ENCODE measurements at regions not wholly inside any gene's neighbourhood (a gene's known extent, or its start where the extent isn't known, plus 50 kb on each side); places are given as distances from the start of the nearest gene placed in this dataset.
"Not testable (repeated sequence)": the region's sequence is repeated elsewhere in the genome, so short reads cannot be mapped to it uniquely, and the experiment has no call there.

DNA sequence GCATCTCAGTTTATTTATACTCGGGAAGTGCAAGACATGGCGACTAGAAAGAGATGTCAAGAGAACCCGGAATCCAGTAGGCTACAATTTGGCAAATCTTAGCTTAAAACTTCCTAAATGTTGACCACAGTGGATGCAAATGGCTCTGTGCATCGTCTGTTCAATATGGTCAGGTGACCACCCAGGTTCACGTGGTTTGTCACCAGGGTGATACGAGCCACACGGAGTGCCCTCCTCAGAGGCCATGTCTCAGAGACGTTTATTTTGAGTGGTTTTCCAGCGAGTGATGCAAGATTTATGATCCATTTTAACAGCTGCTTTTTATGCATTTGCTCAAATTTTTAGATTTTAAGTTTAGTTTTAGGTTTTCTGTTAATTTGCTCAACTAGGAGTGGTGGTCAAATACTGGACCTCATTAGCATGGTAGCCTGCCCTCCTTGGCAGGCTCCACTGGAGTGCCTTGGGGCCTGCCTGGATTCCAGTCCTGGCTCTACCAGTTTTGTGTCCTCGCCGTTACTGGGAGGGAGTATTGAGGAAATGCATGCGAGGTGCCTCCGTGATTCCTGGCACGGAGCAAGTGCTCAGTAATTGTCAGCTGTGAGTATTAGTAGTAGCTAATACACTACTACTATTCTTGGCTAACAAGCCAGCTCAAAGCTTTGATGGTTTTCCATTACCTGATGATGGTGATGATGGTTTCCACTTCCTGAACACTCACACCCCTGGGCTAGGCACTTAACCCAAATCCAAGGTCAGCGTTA lies 53.9 kb upstream of the APOD start:
- not testable (repeated sequence) for H3K9me2 ChIP-seq (replicated peaks; ENCODE audit: control insufficient read depth, low read length); H4K20me1 ChIP-seq (ENCODE audit: control insufficient read depth, insufficient read depth, low read depth, low read length); H3K79me2 ChIP-seq (ENCODE audit: control insufficient read depth, low read length); H3F3A ChIP-seq (ENCODE audit: control insufficient read depth, insufficient read depth); H3K27me3 ChIP-seq (ENCODE audit: control insufficient read depth, low read length); H3K4me1 ChIP-seq (ENCODE audit: control insufficient read depth, low read length); H3K27ac ChIP-seq (ENCODE audit: low read depth, low read length); H3K4me2 ChIP-seq (ENCODE audit: low read length); H3K4me3 ChIP-seq (ENCODE audit: low read length); H3K9me3 ChIP-seq (ENCODE audit: control insufficient read depth, insufficient read depth, low read length); H3K36me3 ChIP-seq (ENCODE audit: control insufficient read depth, low read length)

DNA sequence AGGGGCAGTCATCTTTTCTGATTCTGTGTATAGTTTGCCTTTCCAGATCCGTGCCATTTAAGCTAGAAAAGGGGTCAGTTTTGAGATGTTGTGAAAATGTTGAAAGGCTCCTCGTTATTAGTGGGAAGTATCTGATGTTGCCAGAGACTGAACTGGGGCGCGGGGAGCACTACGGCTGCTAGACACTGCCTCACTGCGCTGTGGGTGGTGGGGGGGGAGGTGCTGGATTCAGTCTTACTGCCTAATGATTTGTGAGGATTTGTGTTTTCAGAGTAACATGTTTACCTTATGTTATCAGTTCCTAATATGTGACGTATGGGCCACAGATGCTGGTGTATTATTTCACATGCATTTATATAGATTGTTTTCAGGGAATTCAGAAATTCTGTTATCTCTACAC lies 53.3 kb upstream of the APOD start:
- H3K9me3 ChIP-seq (ENCODE audit: control insufficient read depth, insufficient read depth, low read length); H3K4me1 ChIP-seq (ENCODE audit: control insufficient read depth, low read length); H4K20me1 ChIP-seq (ENCODE audit: control insufficient read depth, insufficient read depth, low read depth, low read length); H3K27ac ChIP-seq (ENCODE audit: low read depth, low read length); H3K9me2 ChIP-seq (replicated peaks; ENCODE audit: control insufficient read depth, low read length); H3F3A ChIP-seq (ENCODE audit: control insufficient read depth, insufficient read depth); H3K79me2 ChIP-seq (ENCODE audit: control insufficient read depth, low read length); H3K36me3 ChIP-seq (ENCODE audit: control insufficient read depth, low read length); H3K27me3 ChIP-seq (ENCODE audit: control insufficient read depth, low read length); H3K4me2 ChIP-seq (ENCODE audit: low read length); H3K4me3 ChIP-seq (ENCODE audit: low read length): not testable (repeated sequence)

DNA sequence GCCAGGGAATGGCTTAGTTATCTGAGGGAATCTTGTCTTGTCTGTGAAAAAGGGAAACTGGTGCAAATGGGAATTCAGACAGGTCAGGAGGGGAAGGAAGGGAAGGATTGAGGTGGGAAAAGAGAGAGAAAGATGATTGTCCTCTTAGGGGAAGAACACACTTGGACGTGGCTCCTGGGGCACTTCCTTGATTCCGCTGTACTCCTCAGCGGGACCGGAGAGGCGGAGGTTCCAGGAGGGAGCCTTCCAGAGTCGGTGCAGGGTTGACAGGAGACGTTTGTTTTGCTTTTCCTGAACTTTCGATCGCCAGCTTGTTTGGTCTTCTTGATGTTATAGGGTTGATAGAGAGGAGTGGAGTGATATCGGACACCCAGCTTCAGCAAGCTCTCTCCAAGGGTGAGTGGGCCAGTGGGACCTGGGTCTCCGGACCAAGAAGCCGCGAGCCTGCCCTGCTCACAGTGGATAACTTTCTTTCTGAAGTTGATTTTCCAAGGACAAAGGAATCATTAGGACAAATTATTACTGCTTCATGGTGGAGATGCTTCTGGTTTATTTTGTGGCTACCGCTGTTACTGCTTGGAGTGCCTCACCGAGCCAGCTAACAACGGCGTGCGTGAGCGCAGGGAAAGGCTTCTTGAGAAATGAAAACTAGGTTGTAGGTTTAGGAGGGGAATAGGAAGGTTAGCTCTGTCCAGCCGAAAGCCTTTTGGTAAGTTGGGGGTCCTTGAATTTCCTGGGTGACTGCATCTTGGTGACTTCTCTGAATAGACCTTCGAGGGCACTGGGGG lies 52.4 kb upstream of the APOD start:
- not testable (repeated sequence) for H3K9me3 ChIP-seq (ENCODE audit: control insufficient read depth, insufficient read depth, low read length); H3K27ac ChIP-seq (ENCODE audit: low read depth, low read length)

DNA sequence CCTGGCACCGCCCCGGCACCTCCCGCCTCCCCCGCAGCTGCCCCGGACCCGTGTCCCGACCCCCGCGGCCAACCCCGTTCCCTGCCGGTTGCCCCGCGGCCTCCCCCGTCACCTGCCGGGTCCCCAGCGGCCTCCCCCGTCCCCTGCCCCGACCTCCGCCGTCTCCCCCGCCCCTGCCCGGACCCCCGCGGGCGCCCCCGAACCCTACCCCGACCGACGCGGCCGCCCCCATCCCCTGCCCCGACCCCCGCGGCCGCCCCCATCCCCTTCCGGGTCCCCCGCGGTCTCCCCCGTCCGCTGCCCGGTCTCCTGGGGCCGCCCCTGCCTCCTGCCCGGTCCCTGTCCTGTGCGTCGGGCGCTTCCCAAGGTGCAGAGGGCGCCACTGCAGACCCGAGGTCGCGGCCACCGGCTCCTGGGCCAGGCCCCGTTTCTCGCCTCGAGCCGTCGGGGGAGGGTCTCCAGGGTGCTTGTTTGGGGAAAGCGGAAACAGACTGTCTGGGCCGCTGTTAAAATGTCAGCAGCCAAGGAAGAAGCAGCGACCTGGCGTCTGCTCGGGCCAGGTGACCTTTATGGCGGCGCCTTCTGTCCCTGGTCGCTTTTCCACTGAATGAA lies 51.6 kb upstream of the APOD start:
- H3K36me3 ChIP-seq (ENCODE audit: control insufficient read depth, low read length); H3K27ac ChIP-seq (ENCODE audit: low read depth, low read length); H3K9me3 ChIP-seq (ENCODE audit: control insufficient read depth, insufficient read depth, low read length); H3F3A ChIP-seq (ENCODE audit: control insufficient read depth, insufficient read depth); H3K27me3 ChIP-seq (ENCODE audit: control insufficient read depth, low read length); H3K9me2 ChIP-seq (replicated peaks; ENCODE audit: control insufficient read depth, low read length); H3K4me1 ChIP-seq (ENCODE audit: control insufficient read depth, low read length); H4K20me1 ChIP-seq (ENCODE audit: control insufficient read depth, insufficient read depth, low read depth, low read length); H3K79me2 ChIP-seq (ENCODE audit: control insufficient read depth, low read length): not testable (repeated sequence)
- Histone ChIP-seq H3K4me3 (ENCODE audit: low read length) (peak overlapping the region; percentile 62), H3K4me2 (ENCODE audit: low read length) (peak overlapping the region; percentile 55)

More for the DNA sequence above, 52.4 kb upstream of the APOD start:
- not testable (repeated sequence) for H3K9me2 ChIP-seq (replicated peaks; ENCODE audit: control insufficient read depth, low read length); H3F3A ChIP-seq (ENCODE audit: control insufficient read depth, insufficient read depth); H3K36me3 ChIP-seq (ENCODE audit: control insufficient read depth, low read length); H3K79me2 ChIP-seq (ENCODE audit: control insufficient read depth, low read length); H4K20me1 ChIP-seq (ENCODE audit: control insufficient read depth, insufficient read depth, low read depth, low read length); H3K27me3 ChIP-seq (ENCODE audit: control insufficient read depth, low read length); H3K4me1 ChIP-seq (ENCODE audit: control insufficient read depth, low read length)
- H3K4me3 ChIP-seq (ENCODE audit: low read length): peak overlapping the region; percentile 62
- H3K4me2 ChIP-seq (ENCODE audit: low read length): peak overlapping the region; percentile 55

DNA sequence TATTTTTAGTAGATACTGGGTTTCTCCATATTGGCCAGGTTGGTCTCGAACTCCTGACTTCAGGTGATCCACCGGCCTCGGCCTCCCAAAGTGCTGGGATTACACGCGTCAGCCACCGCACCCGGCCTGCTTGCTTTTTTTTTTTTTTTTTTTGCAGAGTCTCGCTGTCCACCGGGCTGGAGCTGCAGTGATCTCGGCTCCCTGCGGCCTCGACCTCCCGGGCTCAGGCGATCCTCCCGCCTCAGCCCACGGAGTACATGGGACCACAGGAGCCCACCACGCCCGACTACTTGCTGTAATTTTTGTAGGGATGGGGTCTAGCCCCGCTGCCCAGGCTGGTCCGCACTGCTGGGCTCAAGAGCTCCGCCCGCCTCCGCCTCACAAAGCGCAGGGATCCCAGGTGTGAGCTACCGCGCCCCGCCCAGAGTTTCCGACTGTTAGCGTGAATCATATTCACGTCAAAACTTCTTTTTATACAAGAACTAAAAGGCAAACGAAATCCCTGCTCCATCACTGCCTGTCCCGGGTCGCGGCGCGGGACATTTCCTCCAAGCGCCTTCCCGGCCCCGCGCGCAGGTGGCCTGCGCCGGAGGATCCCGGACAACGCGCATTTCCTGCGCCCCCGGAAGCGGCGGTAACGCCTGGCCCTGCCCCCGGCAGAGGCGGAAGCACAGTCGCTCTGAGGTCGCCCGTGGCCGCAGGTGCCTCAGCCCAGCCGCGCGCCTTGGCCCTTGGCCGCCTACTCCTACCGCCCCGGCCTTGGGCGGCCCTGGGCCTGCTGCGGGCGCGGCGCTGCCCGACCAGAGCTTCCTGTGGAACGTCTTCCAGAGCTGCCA lies 50.9 kb upstream of the APOD start:
- H3K79me2 ChIP-seq (ENCODE audit: control insufficient read depth, low read length); H3K27me3 ChIP-seq (ENCODE audit: control insufficient read depth, low read length); H3K36me3 ChIP-seq (ENCODE audit: control insufficient read depth, low read length); H3K27ac ChIP-seq (ENCODE audit: low read depth, low read length); H3K9me3 ChIP-seq (ENCODE audit: control insufficient read depth, insufficient read depth, low read length); H3K4me1 ChIP-seq (ENCODE audit: control insufficient read depth, low read length); H3F3A ChIP-seq (ENCODE audit: control insufficient read depth, insufficient read depth); H3K4me2 ChIP-seq (ENCODE audit: low read length); H4K20me1 ChIP-seq (ENCODE audit: control insufficient read depth, insufficient read depth, low read depth, low read length); H3K9me2 ChIP-seq (replicated peaks; ENCODE audit: control insufficient read depth, low read length): not testable (repeated sequence)
- H3K4me3 ChIP-seq (ENCODE audit: low read length): peak overlapping the region; percentile 50
